MM.1S (cell line): ENCODE measurements at regions not wholly inside any gene's neighbourhood (a gene's known extent, or its start where the extent isn't known, plus 50 kb on each side); places are given as distances from the start of the nearest gene placed in this dataset.
"Not testable (repeated sequence)": the region's sequence is repeated elsewhere in the genome, so short reads cannot be mapped to it uniquely, and the experiment has no call there.

Experiments used
- EZH2phosphoT487 ChIP-seq: fragments of 300-600 bp; sonication (generic); IDR thresholded peaks from 2 replicates; pipeline ENCODE4 v1.6.1; 2018; ENCODE audit warnings: antibody characterized with exemption, low read length
- TF ChIP-seq, protein P1 (sequence below): fragments of 300-600 bp; sonication (generic); IDR thresholded peaks from 2 replicates; pipeline ENCODE4 v1.5.1; 2016; ENCODE audit warnings: antibody characterized with exemption, low read length, mixed read lengths

DNA sequence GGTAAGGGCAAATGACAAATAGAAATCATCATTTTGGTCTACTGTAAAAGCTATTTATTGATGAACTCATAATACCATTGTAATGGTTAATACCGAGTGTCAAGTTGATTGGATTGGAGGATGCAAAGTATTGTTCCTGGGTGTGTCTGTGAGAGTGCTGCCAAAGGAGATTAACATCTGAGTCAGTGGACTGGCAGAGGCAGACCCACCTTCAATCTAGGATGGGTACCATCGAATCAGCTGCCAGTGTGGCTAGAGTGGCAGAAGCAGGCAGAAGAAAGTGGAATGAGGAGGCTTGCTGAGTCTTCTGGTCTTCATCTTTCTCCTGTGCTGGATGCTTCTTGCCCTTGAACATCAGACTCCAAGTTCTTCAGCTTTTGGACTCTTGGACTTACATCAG, 2092.2 kb upstream of the RAG2 start:
- TF ChIP-seq, protein P1, sequence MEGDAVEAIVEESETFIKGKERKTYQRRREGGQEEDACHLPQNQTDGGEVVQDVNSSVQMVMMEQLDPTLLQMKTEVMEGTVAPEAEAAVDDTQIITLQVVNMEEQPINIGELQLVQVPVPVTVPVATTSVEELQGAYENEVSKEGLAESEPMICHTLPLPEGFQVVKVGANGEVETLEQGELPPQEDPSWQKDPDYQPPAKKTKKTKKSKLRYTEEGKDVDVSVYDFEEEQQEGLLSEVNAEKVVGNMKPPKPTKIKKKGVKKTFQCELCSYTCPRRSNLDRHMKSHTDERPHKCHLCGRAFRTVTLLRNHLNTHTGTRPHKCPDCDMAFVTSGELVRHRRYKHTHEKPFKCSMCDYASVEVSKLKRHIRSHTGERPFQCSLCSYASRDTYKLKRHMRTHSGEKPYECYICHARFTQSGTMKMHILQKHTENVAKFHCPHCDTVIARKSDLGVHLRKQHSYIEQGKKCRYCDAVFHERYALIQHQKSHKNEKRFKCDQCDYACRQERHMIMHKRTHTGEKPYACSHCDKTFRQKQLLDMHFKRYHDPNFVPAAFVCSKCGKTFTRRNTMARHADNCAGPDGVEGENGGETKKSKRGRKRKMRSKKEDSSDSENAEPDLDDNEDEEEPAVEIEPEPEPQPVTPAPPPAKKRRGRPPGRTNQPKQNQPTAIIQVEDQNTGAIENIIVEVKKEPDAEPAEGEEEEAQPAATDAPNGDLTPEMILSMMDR, result not testable (repeated sequence)
- not testable (repeated sequence) for TF ChIP-seq EZH2phosphoT487
